ENCODE measurements at regions not wholly inside any gene's neighbourhood (a gene's known extent, or its start where the extent isn't known, plus 50 kb on each side); places are given as distances from the start of the nearest gene placed in this dataset.
"Not testable (repeated sequence)": the region's sequence is repeated elsewhere in the genome, so short reads cannot be mapped to it uniquely, and the experiment has no call there.

GRCh38 chr2:21841341-21841740 is 717.6 kb downstream of the TDRD15 start:
- peaks cover 15% of the 10 kb centered on the region for H3K9me3 Mint-ChIP-seq
- no peaks in the 10 kb centered on the region for H3K36me3 Mint-ChIP-seq
- DNase-seq (ENCODE audit: low spot score in 2 of 2) (no peak), ATAC-seq (no peak)
- H3K27ac Mint-ChIP-seq = no peak overlapping the region
- H3K4me3 Mint-ChIP-seq = no peak overlapping the region
- no peaks in the 10 kb centered on the region for H3K4me1 Mint-ChIP-seq

- ATAC-seq; H3K36me3 Mint-ChIP-seq; DNase-seq (ENCODE audit: low spot score in 2 of 2); H3K4me3 Mint-ChIP-seq; H3K27ac Mint-ChIP-seq; H3K4me1 Mint-ChIP-seq: not testable (repeated sequence)
- H3K9me3 Mint-ChIP-seq = peaks cover 29% of the 10 kb centered on the region
Measured at GRCh38 chr2:21850367-21850766, 726.6 kb downstream of the TDRD15 start.

GRCh38 chr2:21854938-21855337 is 731.2 kb downstream of the TDRD15 start:
- ATAC-seq (no peak), DNase-seq (ENCODE audit: low spot score in 2 of 2) (no peak)
- no peak overlapping the region for H3K4me3 Mint-ChIP-seq
- H3K36me3 Mint-ChIP-seq = no peaks in the 10 kb centered on the region
- H3K9me3 Mint-ChIP-seq = peaks cover 31% of the 10 kb centered on the region
- no peaks in the 10 kb centered on the region for H3K4me1 Mint-ChIP-seq
- H3K27ac Mint-ChIP-seq = no peak overlapping the region

GRCh38 chr2:21856708-21857107 is 732.9 kb downstream of the TDRD15 start:
- Mint-ChIP-seq H3K4me1 (no peaks in the 10 kb centered on the region), H3K9me3 (peaks cover 23% of the 10 kb centered on the region), H3K36me3 (no peaks in the 10 kb centered on the region), H3K27ac (no peak overlapping the region), H3K4me3 (no peak overlapping the region)
- ATAC-seq (no peak), DNase-seq (ENCODE audit: low spot score in 2 of 2) (no peak)

GRCh38 chr2:21860907-21861306 is 737.1 kb downstream of the TDRD15 start:
- Mint-ChIP-seq H3K4me1 (no peaks in the 10 kb centered on the region), H3K9me3 (peaks cover 27% of the 10 kb centered on the region), H3K4me3 (no peak overlapping the region), H3K36me3 (no peaks in the 10 kb centered on the region), H3K27ac (no peak overlapping the region)
- ATAC-seq (no peak), DNase-seq (ENCODE audit: low spot score in 2 of 2) (no peak)

GRCh38 chr2:21866316-21866715 is 742.5 kb downstream of the TDRD15 start:
- no peaks in the 10 kb centered on the region for H3K4me1 Mint-ChIP-seq
- no peak overlapping the region for H3K27ac Mint-ChIP-seq
- H3K9me3 Mint-ChIP-seq = peaks cover 21% of the 10 kb centered on the region
- no peak overlapping the region for H3K4me3 Mint-ChIP-seq
- no peaks in the 10 kb centered on the region for H3K36me3 Mint-ChIP-seq
- DNase-seq (ENCODE audit: low spot score in 2 of 2) (no peak), ATAC-seq (no peak)

- no peak for ATAC-seq
- H3K9me3 Mint-ChIP-seq = peaks cover 34% of the 10 kb centered on the region
- H3K36me3 Mint-ChIP-seq = no peaks in the 10 kb centered on the region
- no peak for DNase-seq (ENCODE audit: low spot score in 2 of 2)
- no peak overlapping the region for H3K27ac Mint-ChIP-seq
- no peak overlapping the region for H3K4me3 Mint-ChIP-seq
- no peaks in the 10 kb centered on the region for H3K4me1 Mint-ChIP-seq
Measured at GRCh38 chr2:21887881-21888280, 764.1 kb downstream of the TDRD15 start.

GRCh38 chr2:21890041-21890440 is 766.3 kb downstream of the TDRD15 start:
- Mint-ChIP-seq H3K4me1 (no peaks in the 10 kb centered on the region), H3K9me3 (peaks cover 30% of the 10 kb centered on the region), H3K27ac (no peak overlapping the region), H3K4me3 (no peak overlapping the region), H3K36me3 (no peaks in the 10 kb centered on the region)
- no peak for DNase-seq (ENCODE audit: low spot score in 2 of 2)
- no peak for ATAC-seq

GRCh38 chr2:21890716-21891115 is 766.9 kb downstream of the TDRD15 start:
- H3K4me3 Mint-ChIP-seq = no peak overlapping the region
- H3K36me3 Mint-ChIP-seq = no peaks in the 10 kb centered on the region
- ATAC-seq (no peak), DNase-seq (ENCODE audit: low spot score in 2 of 2) (no peak)
- peaks cover 26% of the 10 kb centered on the region for H3K9me3 Mint-ChIP-seq
- no peaks in the 10 kb centered on the region for H3K4me1 Mint-ChIP-seq
- H3K27ac Mint-ChIP-seq = no peak overlapping the region

GRCh38 chr2:21891191-21891590 is 767.4 kb downstream of the TDRD15 start:
- no peaks in the 10 kb centered on the region for H3K36me3 Mint-ChIP-seq
- H3K27ac Mint-ChIP-seq = no peak overlapping the region
- H3K9me3 Mint-ChIP-seq = peaks cover 22% of the 10 kb centered on the region
- no peaks in the 10 kb centered on the region for H3K4me1 Mint-ChIP-seq
- no peak for ATAC-seq
- no peak overlapping the region for H3K4me3 Mint-ChIP-seq
- no peak for DNase-seq (ENCODE audit: low spot score in 2 of 2)

GRCh38 chr2:21892140-21892539 is 768.4 kb downstream of the TDRD15 start:
- H3K4me3 Mint-ChIP-seq = no peak overlapping the region
- H3K27ac Mint-ChIP-seq = no peak overlapping the region
- peaks cover 15% of the 10 kb centered on the region for H3K9me3 Mint-ChIP-seq
- DNase-seq (ENCODE audit: low spot score in 2 of 2) = no peak
- ATAC-seq = no peak
- no peaks in the 10 kb centered on the region for H3K36me3 Mint-ChIP-seq
- no peaks in the 10 kb centered on the region for H3K4me1 Mint-ChIP-seq

GRCh38 chr2:21895200-21895599 is 771.4 kb downstream of the TDRD15 start:
- H3K9me3 Mint-ChIP-seq = peaks cover 14% of the 10 kb centered on the region
- no peak overlapping the region for H3K4me3 Mint-ChIP-seq
- H3K27ac Mint-ChIP-seq = no peak overlapping the region
- H3K36me3 Mint-ChIP-seq = no peaks in the 10 kb centered on the region
- no peaks in the 10 kb centered on the region for H3K4me1 Mint-ChIP-seq
- DNase-seq (ENCODE audit: low spot score in 2 of 2) = no peak
- ATAC-seq = no peak

- H3K4me1 Mint-ChIP-seq; ATAC-seq; H3K4me3 Mint-ChIP-seq; H3K27ac Mint-ChIP-seq; DNase-seq (ENCODE audit: low spot score in 2 of 2); H3K36me3 Mint-ChIP-seq: not testable (repeated sequence)
- peaks cover 16% of the 10 kb centered on the region for H3K9me3 Mint-ChIP-seq
Measured at GRCh38 chr2:21908712-21909380, 785.1 kb downstream of the TDRD15 start.

- ATAC-seq (no peak), DNase-seq (ENCODE audit: low spot score in 2 of 2) (no peak)
- H3K27ac Mint-ChIP-seq = no peak overlapping the region
- H3K4me3 Mint-ChIP-seq = no peak overlapping the region
- no peaks in the 10 kb centered on the region for H3K36me3 Mint-ChIP-seq
- no peaks in the 10 kb centered on the region for H3K4me1 Mint-ChIP-seq
- H3K9me3 Mint-ChIP-seq = peaks cover 20% of the 10 kb centered on the region
Measured at GRCh38 chr2:21910832-21911507, 787.2 kb downstream of the TDRD15 start.

GRCh38 chr2:21912405-21912804 is 788.6 kb downstream of the TDRD15 start:
- Mint-ChIP-seq H3K36me3 (no peaks in the 10 kb centered on the region), H3K4me1 (no peaks in the 10 kb centered on the region), H3K4me3 (no peak overlapping the region), H3K27ac (no peak overlapping the region), H3K9me3 (peaks cover 27% of the 10 kb centered on the region)
- no peak for DNase-seq (ENCODE audit: low spot score in 2 of 2)
- no peak for ATAC-seq

- DNase-seq (ENCODE audit: low spot score in 2 of 2) = no peak
- no peak for ATAC-seq
- Mint-ChIP-seq H3K4me3 (no peak overlapping the region), H3K9me3 (peaks cover 29% of the 10 kb centered on the region), H3K36me3 (no peaks in the 10 kb centered on the region), H3K27ac (no peak overlapping the region), H3K4me1 (no peaks in the 10 kb centered on the region)
Measured at GRCh38 chr2:21915201-21915600, 791.4 kb downstream of the TDRD15 start.
